T-helper 1 cell treated with Interleukin-12 subunit alpha and Interleukin-12 subunit beta and Interleukin-4 antibody, amounts not matched to agents 30 ng/mL and 1 ng/mL, for 36 hours (primary cell): ENCODE measurements at regions not wholly inside any gene's neighbourhood (a gene's known extent, or its start where the extent isn't known, plus 50 kb on each side); places are given as distances from the start of the nearest gene placed in this dataset.

Experiments used
- intact Hi-C: fragments of 100-400 bp; cut with micrococcal nuclease; formaldehyde crosslinking; loops from one replicate; pipeline ENCODE4 v1.15.1; 2024

DNA sequence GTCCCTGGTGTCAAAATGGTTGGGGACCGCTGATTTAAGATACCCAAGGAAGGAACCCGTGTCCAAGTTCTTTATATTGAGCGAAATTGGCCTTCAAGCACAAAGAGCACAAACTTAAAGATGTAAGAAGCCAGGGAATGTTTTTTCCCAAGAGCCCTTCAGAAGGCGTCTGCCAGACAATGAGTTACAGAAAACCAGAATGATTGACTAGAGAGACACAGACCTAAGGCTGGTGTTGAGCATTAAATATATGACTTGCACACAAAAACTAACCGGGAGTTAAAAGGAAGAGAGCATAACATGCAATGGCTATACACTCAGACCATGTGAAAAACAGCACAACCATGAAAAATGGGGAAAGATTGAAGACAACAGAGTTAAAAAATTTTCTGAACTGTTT is 157.5 kb upstream of the FAM9B start:
- intact Hi-C loops: no loop called here

- intact Hi-C loops: no loop called here
Observed at GRCh38 chrX:9195199-9195880, 161.4 kb upstream of the FAM9B start.

DNA sequence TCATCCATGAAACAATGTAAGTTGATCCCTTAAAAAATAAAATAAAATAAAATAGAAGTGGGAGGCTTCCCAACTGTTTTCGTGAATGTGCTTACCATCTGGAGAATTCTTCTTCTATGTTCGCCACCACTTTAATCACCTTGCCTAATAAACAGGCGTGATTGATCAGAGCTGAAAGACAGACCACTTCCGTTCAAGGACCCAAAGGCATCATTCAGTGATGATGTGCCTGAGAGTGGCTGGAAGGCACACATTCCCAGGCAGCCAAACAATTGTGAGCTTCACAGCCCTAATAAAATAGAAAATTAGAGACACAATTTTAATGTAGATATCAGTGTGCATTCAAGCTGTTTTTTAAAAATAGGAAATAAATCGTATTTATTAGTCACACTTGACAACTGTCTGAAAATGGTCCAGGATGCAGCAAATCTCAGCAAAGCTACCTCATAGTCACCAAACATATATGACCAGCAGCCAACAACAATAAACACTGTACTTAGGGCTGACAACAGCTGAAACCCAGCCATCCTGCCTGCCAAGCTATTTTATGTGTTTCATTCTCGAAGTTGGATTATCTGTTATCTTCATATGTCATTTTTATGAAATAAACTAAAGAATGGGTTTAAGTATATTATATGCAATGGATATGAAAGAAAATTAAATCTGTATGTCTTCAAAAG is 163.2 kb upstream of the FAM9B start:
- intact Hi-C loops: no loop called here

- intact Hi-C loops: no loop called here
Observed at GRCh38 chrX:9204560-9204959, 170.6 kb upstream of the FAM9B start.

- intact Hi-C loops: no loop called here
Observed at GRCh38 chrX:9205599-9206223, 171.8 kb upstream of the FAM9B start.

GRCh38 chrX:9207142-9207541 is 173.2 kb upstream of the FAM9B start:
- intact Hi-C loops: no loop called here

DNA sequence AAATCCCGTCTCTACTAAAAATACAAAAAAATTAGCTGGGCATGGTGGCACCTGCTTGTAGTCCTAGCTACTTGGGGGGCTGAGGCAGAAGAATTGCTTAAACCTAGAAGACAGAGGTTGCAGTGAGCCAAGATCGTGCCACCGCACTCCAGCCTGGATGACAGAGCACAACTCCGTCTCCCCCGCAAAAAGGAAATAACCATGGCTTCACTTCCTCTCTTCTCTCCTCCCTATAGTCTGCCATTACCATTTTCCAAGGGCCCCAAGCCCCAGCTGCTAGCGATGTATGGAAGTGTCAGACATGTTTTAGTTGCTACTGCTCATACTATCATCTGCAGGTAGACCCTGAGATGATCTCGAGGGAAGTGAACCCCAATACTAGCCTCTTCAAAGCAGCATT is 177.3 kb upstream of the FAM9B start:
- intact Hi-C loops: no loop called here

DNA sequence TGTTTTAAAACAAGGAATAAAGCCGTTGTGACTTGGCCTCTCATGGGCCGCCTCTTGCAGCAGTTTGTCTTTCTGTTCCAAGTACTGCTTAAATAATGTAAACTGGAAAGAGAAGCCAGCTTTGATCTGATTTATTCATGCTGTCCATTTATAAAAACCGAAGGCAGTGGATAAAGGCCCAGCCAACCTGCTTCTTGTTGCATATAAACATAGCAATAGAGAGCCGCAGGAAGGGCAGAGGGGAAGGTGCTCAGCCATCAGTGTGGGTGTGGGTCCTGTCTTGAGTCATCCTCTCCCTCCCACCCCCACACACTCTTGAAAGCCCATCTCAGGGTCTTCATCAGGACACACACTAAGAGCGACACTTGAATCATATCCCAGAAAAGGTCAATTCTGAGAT is 187.9 kb upstream of the FAM9B start:
- intact Hi-C loops: no loop called here

DNA sequence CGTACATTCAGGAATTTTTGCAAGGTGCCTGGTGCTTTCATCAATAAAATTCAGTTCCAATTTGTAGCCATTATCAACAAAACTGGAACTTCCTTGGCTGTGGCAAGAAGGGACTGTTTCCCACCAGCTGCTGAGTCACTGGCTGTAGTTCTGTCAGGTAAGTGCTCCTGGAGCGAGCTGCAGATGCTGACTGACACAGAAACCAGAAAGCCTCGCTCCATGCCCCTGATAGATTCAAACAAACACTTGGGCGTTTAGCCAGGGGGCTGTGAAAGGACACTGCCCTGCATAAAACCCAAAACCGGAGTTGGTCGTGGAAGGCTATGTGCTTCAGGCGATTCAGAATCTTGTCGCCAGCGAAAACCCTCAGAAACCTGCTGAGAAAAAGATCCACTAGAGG is 188.4 kb upstream of the FAM9B start:
- intact Hi-C loops: no loop called here

DNA sequence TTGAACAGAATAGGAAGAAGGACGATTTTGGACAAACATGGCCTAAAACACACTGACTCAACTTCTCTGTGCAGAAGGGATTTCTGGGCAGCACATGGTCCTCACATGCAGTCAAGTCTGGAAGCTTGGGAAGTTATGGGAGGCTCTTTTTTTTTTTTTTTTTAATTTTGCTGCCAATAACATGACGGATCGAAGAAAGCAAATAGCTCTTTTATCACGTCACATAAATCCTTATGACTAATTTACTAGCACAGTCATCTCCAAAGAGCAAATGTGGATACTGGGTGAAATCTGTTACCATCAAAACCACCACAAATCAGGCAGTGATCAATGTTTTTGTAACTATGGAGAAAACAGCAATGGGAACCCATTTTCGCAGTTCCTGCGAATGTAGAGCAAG is 193.3 kb upstream of the FAM9B start:
- intact Hi-C loops: no loop called here

- intact Hi-C loops: loop anchor here (1.0 kb wide), 1 partner anchor 110 kb away; no protein-coding TSS in a partner anchor
Observed at GRCh38 chrX:9231491-9231890, 197.6 kb upstream of the FAM9B start.

GRCh38 chrX:9233141-9233540 is 199.2 kb upstream of the FAM9B start:
- intact Hi-C loops: no loop called here

DNA sequence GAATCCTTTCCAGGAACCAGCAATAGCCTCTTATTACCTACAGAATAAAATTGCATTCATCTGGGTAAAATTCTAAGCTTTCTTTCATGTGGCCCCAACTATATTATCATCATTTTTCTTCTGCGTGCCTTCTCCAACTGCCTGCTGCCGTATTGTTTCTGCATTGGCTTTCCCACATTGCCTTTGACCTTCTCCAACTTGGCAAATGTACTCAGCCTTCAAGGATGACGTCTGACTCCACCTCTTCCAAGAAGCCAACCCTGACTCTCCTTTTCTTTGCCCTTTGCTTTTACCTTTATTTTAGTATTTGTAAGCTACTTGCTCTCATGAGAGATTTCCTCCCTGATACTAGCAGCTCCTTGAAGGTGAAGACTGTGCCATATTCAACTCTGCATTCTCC is 200.4 kb upstream of the FAM9B start:
- intact Hi-C loops: no loop called here

GRCh38 chrX:9235722-9236121 is 201.8 kb upstream of the FAM9B start:
- intact Hi-C loops: no loop called here

DNA sequence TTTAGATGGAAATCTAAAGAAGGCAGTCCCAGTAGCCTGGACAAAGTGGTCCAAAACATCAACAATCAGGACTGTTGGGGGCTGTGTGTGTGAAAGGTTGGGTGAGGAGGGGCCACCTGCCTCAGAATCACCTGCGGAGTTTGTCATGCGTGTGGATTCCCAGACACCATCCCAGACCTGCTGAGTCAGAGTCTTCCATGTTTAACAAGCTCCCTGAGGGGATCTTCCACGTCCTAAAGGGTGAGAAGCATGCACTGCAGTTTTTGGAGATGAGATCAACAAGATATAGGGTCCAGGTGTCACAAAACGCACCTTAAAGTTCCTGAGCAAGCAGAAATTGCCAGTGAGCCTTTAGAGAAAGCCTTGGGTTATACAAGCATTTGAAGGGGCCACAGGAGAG is 207.0 kb upstream of the FAM9B start:
- intact Hi-C loops: no loop called here

DNA sequence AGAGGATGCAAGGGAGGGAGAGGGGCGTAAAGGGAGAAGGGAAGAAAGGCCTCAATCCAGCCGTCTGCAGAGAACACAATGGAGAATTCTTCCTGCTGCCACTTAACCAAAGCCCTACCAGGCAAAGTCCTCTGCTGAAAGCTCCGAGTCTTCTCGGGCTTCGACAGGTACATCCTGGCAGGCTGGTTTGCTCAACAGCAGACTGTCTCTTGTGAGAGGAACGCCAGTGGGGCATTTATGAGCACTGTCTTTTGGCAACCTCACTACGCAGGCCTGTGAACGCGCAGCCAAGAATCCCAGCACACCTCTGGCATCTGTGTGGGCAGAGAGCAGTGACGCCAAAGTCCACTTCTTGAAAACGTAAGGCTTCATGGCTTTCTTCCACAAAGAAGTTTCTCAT is 207.5 kb upstream of the FAM9B start:
- intact Hi-C loops: no loop called here

GRCh38 chrX:9249051-9249846 is 215.3 kb upstream of the FAM9B start:
- intact Hi-C loops: no loop called here

GRCh38 chrX:9252182-9252581 is 212.7 kb upstream of the TBL1X start:
- intact Hi-C loops: no loop called here

GRCh38 chrX:9253211-9253610 is 211.6 kb upstream of the TBL1X start:
- intact Hi-C loops: no loop called here

DNA sequence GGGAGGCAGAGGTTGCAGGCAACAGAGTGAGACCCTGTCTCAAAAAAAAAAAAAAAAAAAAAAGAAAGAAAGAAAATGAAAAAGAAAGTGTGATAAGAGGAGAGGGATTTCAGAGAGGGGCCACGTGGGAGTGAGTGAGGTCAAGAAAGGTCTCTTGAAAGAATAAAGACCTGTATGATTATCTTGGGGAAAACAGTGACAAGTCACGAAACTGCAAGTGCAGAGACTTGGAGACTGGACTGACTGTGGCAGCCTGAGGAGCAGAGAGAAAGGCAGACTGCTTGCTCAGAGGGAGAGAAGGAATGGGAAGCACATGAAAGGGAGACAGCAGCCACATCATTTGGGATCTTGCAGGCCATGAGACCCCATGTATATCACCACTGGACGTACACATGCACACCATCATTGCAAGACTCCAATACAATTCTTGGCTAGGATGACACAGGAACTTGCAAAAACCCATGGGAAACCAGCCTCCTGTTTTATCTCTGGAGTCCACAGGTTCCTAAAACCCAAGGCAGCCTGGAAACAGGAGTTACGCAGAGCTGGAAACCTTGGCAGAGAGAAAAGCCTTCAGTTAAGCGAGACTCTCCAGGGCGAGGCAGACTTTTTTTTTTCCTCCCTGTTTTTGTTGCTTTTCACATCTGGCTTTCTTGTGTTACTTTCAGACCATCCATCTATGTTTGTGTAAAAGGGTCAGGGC is 207.0 kb upstream of the TBL1X start:
- intact Hi-C loops: no loop called here

DNA sequence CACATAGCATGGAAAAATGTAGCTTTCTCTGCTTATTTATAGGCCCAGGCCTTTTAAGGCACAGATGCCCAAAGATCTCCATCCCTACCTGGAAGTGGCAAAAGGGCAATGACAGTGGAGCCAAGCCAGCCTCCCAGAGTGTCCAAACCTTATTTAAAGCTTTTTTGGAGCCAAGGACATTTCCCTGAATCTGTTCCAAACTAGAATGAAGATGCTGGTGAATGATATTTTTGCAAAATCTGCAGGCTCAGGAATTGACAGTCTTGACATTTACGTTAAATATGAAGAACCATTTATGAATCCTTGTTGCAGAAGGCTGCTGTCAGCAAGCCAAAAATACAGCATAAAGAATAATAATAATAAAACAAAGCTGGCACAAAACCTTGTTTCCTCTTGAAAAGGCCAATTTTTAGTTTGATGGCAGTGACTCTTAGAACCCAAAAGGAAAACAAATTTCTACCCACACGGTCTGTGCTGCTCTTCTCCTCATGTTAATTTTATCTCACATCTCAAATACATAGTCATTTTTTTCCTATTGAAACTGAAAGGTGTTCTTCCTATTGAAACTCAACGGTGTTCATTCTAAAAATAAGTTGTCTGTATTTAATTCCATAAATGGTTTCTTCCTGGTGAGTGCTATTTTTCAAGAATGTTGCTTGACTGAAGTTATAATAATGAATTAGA is 206.3 kb upstream of the TBL1X start:
- intact Hi-C loops: no loop called here
